RKO (cell line): ENCODE measurements at regions not wholly inside any gene's neighbourhood (a gene's known extent, or its start where the extent isn't known, plus 50 kb on each side); places are given as distances from the start of the nearest gene placed in this dataset.
"Not testable (repeated sequence)": the region's sequence is repeated elsewhere in the genome, so short reads cannot be mapped to it uniquely, and the experiment has no call there.

Experiments used
- DNase-seq: peaks from one replicate; pipeline ENCODE4 v3.0.0-alpha.2; 2016; ENCODE audit warnings: low spot score

- no peak for DNase-seq
Measured at GRCh38 chr2:221758076-221758475, 186.0 kb upstream of the EPHA4 start.

- DNase-seq: no peak
Measured at GRCh38 chr2:221753401-221753800, 181.3 kb upstream of the EPHA4 start.

- DNase-seq: no peak
Measured at GRCh38 chr2:221752781-221753180, 180.7 kb upstream of the EPHA4 start.

GRCh38 chr2:221750316-221750715 is 178.2 kb upstream of the EPHA4 start:
- DNase-seq: no peak

GRCh38 chr2:221747289-221747972 is 175.3 kb upstream of the EPHA4 start:
- DNase-seq: no peak

GRCh38 chr2:221741496-221742211 is 169.6 kb upstream of the EPHA4 start:
- DNase-seq: no peak

- DNase-seq: no peak
Measured at GRCh38 chr2:221731432-221732145, 159.5 kb upstream of the EPHA4 start.

- no peak for DNase-seq
Measured at GRCh38 chr2:221726894-221727513, 154.9 kb upstream of the EPHA4 start.

GRCh38 chr2:221724631-221725203 is 152.6 kb upstream of the EPHA4 start:
- no peak for DNase-seq

- not testable (repeated sequence) for DNase-seq
Measured at GRCh38 chr2:221724117-221724516, 152.0 kb upstream of the EPHA4 start.

- no peak for DNase-seq
Measured at GRCh38 chr2:221716426-221717303, 144.6 kb upstream of the EPHA4 start.

GRCh38 chr2:221715523-221716247 is 143.6 kb upstream of the EPHA4 start:
- DNase-seq: no peak

- no peak for DNase-seq
Measured at GRCh38 chr2:221710744-221711143, 138.6 kb upstream of the EPHA4 start.

- DNase-seq: no peak
Measured at GRCh38 chr2:221708902-221709301, 136.8 kb upstream of the EPHA4 start.

- no peak for DNase-seq
Measured at GRCh38 chr2:221705185-221705877, 133.2 kb upstream of the EPHA4 start.

- no peak for DNase-seq
Measured at GRCh38 chr2:221704442-221704841, 132.3 kb upstream of the EPHA4 start.

- no peak for DNase-seq
Measured at GRCh38 chr2:221693365-221693764, 121.3 kb upstream of the EPHA4 start.

- no peak for DNase-seq
Measured at GRCh38 chr2:221691571-221691970, 119.5 kb upstream of the EPHA4 start.

GRCh38 chr2:221689140-221689539 is 117.0 kb upstream of the EPHA4 start:
- no peak for DNase-seq

GRCh38 chr2:221680548-221680947 is 108.4 kb upstream of the EPHA4 start:
- DNase-seq: no peak
